Aorta (tissue), 5 donors: ENCODE measurements at regions not wholly inside any gene's neighbourhood (a gene's known extent, or its start where the extent isn't known, plus 50 kb on each side); places are given as distances from the start of the nearest gene placed in this dataset.
A peak's percentile ranks its signal among the peaks of the same experiment; 100 is the strongest.

Experiments used
- ATAC-seq: fragments of 200-7000 bp; cut with Tn5 transposase; one replicate; pipeline ENCODE4 v1.9.1; 2022; ENCODE audit warnings: moderate library complexity; ENCODE audit not compliant: low FRiP score
- DNase-seq, 2 donors: peaks; one replicate each; pipeline ENCODE4 v3.0.0-alpha.2; 2020
- H3K27ac ChIP-seq, 2 donors: one replicate each; pipeline ENCODE4 v1.5.1; 2013; ENCODE audit warnings: low read length in 2 of 2, mild to moderate bottlenecking in 2 of 2, moderate library complexity in 2 of 2, control low read depth in 1 of 2, inconsistent platforms in 1 of 2, low read depth in 1 of 2
- H3K27me3 ChIP-seq, 2 donors: one replicate each; pipeline ENCODE4 v1.6.1; 2013; ENCODE audit warnings: control low read depth in 1 of 2, low read length in 1 of 2, mild to moderate bottlenecking in 1 of 2, moderate library complexity in 1 of 2; ENCODE audit not compliant: insufficient read depth in 2 of 2, control insufficient read depth in 1 of 2
- H3K36me3 ChIP-seq, 2 donors: one replicate each; pipeline ENCODE4 v1.6.1; 2013; ENCODE audit warnings: control low read depth in 1 of 2, low read length in 1 of 2, mild to moderate bottlenecking in 1 of 2; ENCODE audit not compliant: insufficient read depth in 2 of 2, control insufficient read depth in 1 of 2
- H3K4me1 ChIP-seq, 2 donors: one replicate each; pipeline ENCODE4 v1.6.1; 2013; ENCODE audit warnings: low read length in 2 of 2, control low read depth in 1 of 2, mild to moderate bottlenecking in 1 of 2, moderate library complexity in 1 of 2; ENCODE audit not compliant: insufficient read depth in 2 of 2, control insufficient read depth in 1 of 2
- H3K4me3 ChIP-seq, 2 donors: one replicate each; pipeline ENCODE4 v1.5.1; 2013; ENCODE audit warnings: low read length in 2 of 2, control low read depth in 1 of 2, mild to moderate bottlenecking in 1 of 2
- H3K9me3 ChIP-seq: one replicate; pipeline ENCODE4 v1.6.1; 2013; ENCODE audit warnings: mild to moderate bottlenecking, low read length; ENCODE audit not compliant: control insufficient read depth
- WGBS, 2 donors: extraction: QIAGEN DNeasy Blood & Tissue Kit; methylation state at CpG; one replicate each; pipeline ENCODE4 v1.1.7; 2013; 5-methylcytosine and 5-hydroxymethylcytosine counted together
- intact Hi-C, 2 donors: fragments of 100-400 bp; cut with DNase I; formaldehyde crosslinking; loops; one replicate each; pipeline versions ENCODE4 v1.14.2 to v1.15.0; 2022
- donor health status: healthy with polysubstance abuse.
- donor health status: Bipolar disorder and iron deficiency.
- donor health status: DM: no; HTN: no; CAD: no.
- donor health status: DM: no; HTN: no; CAD: no.
- donor health status: DM: yes; HTN: yes; CAD: no.

DNA sequence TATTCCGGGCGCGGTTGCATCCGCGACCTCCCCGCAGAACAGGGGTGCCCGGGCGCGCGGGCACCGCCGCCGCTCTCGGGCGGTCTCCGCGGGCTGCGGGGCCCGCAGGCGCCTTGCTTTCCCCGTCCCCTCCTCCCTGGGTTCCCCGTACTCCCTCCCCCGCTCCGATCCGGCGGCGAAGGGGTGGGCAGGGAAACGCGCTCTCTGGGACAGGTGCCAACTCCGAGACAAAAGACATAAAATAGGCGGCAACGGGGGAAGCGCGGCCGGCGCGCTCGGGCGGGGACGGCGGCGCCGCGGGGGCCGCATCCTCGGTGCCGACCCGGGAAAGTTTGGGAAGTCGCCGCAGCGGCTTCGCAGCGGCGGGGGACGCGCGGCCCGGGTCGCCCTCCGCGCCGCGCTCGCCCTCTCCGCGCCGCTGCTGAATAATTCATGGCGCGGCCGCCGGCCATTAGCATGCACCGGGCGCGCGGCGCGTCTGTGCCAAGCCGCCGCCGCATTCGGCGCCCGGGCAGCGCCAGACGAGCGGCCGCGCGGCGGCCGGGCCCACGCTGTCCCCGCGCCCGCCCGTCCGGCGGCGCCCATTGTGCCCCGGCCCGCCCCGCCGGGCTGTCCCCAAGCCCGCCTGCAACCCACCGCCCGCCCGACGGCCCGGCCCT lies 78.7 kb upstream of the PPARA start:
- Histone ChIP-seq H3K4me3 (peak overlapping the region; percentile 63 to 95), H3K36me3 (no peaks in the 10 kb centered on the region), H3K27ac (peak overlapping the region; percentile 95 to 98), H3K27me3 (no peaks in the 10 kb centered on the region), H3K9me3 (no peaks in the 10 kb centered on the region), H3K4me1 (peaks cover 0 to 3% of the 10 kb centered on the region in 2 donors)
- ATAC-seq: peak; percentile 48
- WGBS, 2 donors: 0 to 1% methylated on average over 86 to 109 of the region's 109 CpGs
- peak; percentile 95 for DNase-seq
- intact Hi-C loops: loop anchor here (2.0 to 5.0 kb wide), 4 partner anchors 15 to 64 kb away; no protein-coding TSS in a partner anchor

DNA sequence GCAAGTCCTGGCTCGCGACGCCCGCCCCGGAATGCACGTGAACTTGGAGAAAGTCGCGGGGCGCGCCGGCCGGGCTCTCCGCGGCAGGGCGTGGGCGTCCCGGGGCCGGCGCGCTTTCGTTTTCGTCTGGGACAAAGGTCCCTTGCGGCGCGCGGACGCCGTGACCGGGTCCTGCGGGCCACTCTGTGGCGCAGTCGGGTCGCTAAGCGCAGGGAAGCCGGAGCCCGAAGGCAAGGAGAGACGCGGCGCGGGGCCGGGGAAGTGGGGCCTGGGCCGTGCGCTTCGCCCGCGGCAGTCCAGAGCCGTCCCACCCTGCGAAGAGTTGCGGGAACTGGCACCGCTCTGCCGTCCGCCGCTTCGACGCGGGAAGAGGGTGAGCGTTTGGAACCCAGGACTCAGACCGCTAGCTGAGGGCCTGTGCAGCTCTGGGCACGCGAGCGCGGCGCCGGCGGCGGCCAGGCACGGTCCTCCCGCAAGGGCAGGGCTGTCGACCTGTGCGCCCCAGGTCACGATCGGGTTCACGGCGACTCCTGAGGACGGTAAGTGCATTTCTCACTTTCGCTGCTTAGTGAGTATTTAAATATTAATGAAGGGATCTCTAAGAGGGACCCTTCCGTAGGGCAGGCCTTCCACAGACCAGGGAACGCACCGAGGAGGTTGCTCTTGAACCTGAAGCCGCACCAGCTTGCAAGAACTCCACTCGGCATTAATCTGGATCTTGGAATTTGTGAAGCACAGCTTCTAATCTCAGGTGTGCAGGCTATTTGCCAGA lies 78.0 kb upstream of the PPARA start:
- WGBS, 2 donors: 0 to 1% methylated on average over 70 to 81 of the region's 81 CpGs
- Histone ChIP-seq H3K27me3 (no peaks in the 10 kb centered on the region), H3K4me3 (peak overlapping the region; percentile 63 to 95), H3K4me1 (no peaks in the 10 kb centered on the region), H3K36me3 (no peaks in the 10 kb centered on the region), H3K9me3 (no peaks in the 10 kb centered on the region), H3K27ac (peak overlapping the region; percentile 95 to 98)
- intact Hi-C loops: loop anchor here (2.0 to 5.0 kb wide), 4 partner anchors 15 to 65 kb away; no protein-coding TSS in a partner anchor
- peak; percentile 83 to 92 for DNase-seq
- ATAC-seq: no peak

DNA sequence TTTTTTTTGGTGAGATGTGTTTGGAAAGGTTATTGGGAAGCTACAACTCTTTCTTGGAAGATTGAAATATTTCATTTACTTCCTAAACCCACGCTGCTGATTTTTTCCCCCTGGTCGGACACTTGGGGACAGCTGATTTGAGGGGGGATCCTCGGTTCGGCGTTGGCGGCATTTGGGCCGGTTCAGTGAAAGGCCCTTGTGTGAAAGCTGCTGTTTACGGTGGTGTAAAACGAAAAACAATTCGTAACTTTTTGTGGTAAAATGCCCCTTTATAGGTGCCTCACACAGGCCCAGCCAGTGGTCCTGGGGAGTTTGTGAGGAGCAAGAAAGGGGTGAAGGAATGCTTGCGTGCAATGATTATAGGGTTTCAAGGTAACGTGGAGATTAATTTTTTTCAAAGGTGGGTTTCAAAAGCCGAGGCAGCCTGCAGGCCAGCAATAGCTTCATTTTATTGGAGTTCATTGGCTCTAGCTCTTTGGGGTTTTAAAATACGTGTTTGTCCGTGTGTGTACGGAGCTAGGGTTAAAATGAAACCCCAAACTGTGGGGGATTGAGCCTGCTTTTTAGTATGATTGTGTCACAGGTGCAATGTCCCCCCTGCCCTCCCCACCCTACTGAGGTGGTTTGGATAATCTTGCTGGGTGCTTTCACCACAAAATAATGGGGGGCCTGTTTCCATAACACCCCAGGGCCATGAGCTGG lies 77.2 kb upstream of the PPARA start:
- intact Hi-C loops: loop anchor here (2.0 to 5.0 kb wide), 4 partner anchors 16 to 66 kb away; no protein-coding TSS in a partner anchor
- H3K4me1 ChIP-seq: no peaks in the 10 kb centered on the region
- ATAC-seq: no peak

DNA sequence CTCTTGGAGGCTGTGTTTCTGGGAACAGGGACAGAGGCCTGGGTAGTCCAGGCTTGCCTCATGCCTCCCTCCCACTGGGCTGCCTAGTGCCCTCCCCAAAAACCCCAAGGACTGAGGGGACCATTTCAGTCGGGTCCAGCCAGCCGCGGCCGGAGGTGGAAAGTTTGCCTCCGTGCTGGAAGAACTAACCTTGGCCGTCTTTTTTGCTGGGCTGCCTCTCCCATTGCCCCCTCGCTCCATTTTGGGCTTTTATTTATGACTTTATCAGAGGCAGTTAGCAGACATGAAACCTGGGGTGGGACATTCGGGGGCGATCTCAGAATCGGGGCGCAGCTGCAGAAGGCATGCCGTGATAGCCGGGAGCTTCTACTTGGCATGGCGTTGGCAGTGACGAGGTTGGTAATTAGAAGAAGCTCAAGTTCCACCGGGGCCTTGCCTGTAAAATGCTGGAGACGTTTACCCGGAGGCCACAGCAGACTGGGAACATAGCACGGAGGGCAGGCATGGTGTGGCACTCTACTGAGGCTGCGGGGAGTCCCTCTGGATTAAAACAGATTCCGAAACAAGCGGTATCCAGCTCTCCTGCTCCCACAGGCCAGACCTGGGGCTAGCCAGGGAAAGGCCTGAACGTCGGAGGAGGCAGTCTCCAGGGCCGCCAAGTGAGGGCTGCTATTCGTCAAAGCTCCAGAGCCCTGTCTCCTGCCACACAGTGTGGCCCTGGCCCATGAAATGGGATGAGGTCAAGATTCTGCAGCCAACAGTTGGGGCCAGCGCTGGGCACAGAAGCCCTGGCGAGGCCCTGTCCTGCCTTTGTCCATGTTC lies 76.4 kb upstream of the PPARA start:
- H3K4me1 ChIP-seq: no peaks in the 10 kb centered on the region

More for the DNA sequence above, 77.2 kb upstream of the PPARA start:
- peak overlapping the region; percentile 40 to 78 for H3K27ac ChIP-seq
- H3K4me3 ChIP-seq: peak overlapping the region; percentile 63 to 95
- peak; percentile 43 to 48 for DNase-seq
- no peaks in the 10 kb centered on the region for H3K9me3 ChIP-seq
- no peaks in the 10 kb centered on the region for H3K27me3 ChIP-seq
- no peaks in the 10 kb centered on the region for H3K36me3 ChIP-seq
- WGBS, 2 donors: 1 to 3% methylated on average over 16 of the region's 16 CpGs

DNA sequence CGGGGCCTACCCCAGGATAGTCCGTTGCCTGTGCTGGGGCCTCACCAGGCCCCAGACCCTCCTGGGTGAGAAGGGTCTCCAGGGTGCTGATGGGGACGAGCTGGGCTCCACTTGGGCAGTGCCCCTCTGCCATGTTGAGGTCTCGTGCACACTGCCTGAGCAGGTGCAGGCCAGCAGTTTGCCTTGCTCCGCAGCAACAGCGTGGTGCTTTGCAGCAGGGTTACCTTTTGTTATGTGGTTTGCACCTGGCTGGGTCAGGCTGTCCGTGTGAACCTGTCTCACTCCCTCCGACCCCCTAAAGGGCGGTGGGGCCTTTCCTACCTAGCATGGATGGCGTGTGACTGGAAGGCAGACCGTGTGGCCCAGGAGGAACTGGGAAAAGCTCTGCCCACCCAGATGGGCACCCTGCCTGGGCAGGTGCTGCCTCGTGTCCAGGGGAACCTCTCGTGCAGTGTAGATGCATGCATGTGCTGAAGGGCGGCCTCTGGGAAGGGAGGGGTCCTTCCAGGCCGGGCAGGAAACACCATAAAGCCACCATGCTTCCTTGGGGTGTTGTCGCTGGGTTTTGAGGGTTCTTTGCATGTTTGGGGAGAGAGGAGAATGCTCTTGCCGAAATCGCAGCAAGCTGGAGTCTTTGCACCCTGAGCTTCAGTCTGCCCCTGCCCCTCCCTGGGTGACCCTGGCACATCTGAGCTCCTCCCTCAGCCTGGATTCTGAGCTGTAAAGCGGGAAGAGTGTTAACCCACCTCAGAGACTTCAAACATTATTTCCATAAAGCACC lies 75.4 kb upstream of the PPARA start:
- 19 to 22% methylated on average over 19 of the region's 19 CpGs for WGBS, 2 donors
- Histone ChIP-seq H3K4me3 (peak overlapping the region; percentile 63 to 95), H3K4me1 (no peaks in the 10 kb centered on the region), H3K27ac (peak overlapping the region; percentile 40 to 78), H3K27me3 (no peaks in the 10 kb centered on the region), H3K9me3 (no peaks in the 10 kb centered on the region), H3K36me3 (no peaks in the 10 kb centered on the region)
- intact Hi-C loops: loop anchor here (5.0 kb wide), 4 partner anchors 32 to 68 kb away; no protein-coding TSS in a partner anchor
- ATAC-seq (no peak), DNase-seq (peak; percentile 53 to 62)

More for the DNA sequence above, 76.4 kb upstream of the PPARA start:
- whole genome bisulfite sequencing, 2 donors: 3 to 5% methylated on average over 28 of the region's 28 CpGs
- peak overlapping the region; percentile 40 to 78 for H3K27ac ChIP-seq
- DNase-seq: peak; percentile 62 to 77
- no peaks in the 10 kb centered on the region for H3K27me3 ChIP-seq
- no peak for ATAC-seq
- no peaks in the 10 kb centered on the region for H3K9me3 ChIP-seq
- peak overlapping the region; percentile 63 to 95 for H3K4me3 ChIP-seq
- intact Hi-C loops: loop anchor here (2.0 to 5.0 kb wide), 4 partner anchors 17 to 67 kb away; no protein-coding TSS in a partner anchor
- H3K36me3 ChIP-seq: no peaks in the 10 kb centered on the region

DNA sequence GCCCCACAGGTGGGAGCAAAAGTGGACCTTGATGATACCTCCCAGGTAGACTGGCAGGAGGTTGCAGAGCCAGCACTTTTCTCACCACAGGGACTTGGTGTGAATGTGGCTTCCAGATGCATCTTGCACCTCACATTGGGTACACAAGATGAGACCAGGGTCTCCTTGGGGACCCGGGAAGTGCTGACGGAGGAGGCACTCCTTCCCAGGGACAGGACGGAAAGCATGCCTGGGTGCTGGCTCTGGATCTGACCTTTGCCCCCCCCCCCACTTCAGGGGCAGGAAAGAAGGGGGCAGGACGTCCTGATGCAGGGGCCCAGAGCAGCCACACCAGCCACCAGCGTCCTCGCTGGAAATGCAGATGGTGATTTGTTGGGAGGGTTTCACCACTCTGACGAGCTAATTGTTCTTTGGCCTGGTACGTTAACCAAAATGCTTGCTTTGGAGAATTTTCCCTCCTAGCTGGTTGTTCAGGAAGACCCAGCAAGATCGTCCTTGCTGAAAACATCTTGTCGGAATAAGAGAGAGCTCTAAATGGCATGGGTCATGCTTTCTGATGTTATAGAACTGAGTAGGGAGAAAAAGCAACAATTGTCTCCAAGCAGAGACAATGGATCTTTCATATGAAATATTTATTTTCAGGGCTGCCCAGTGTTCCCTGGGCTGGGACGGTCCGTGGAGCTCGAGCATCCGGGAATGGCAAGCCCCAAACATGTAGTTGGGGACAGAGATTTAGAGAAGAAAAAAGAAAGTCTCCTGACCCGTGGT lies 74.4 kb upstream of the PPARA start:
- no peaks in the 10 kb centered on the region for H3K36me3 ChIP-seq
- H3K9me3 ChIP-seq: no peaks in the 10 kb centered on the region
- 7 to 12% methylated on average over 15 of the region's 15 CpGs for WGBS, 2 donors
- H3K27me3 ChIP-seq: no peaks in the 10 kb centered on the region
- ATAC-seq (no peak), DNase-seq (peak; percentile 39 to 53)
- no peak overlapping the region for H3K4me3 ChIP-seq
- no peaks in the 10 kb centered on the region for H3K4me1 ChIP-seq
- intact Hi-C loops: loop anchor here in 1 of 2 donors (5.0 kb wide), 1 partner anchor 36 kb away; no protein-coding TSS in a partner anchor
- H3K27ac ChIP-seq: peak overlapping the region; percentile 45 to 76
